ENCODE measurements at regions not wholly inside any gene's neighbourhood (a gene's known extent, or its start where the extent isn't known, plus 50 kb on each side); places are given as distances from the start of the nearest gene placed in this dataset.

- Histone ChIP-seq H3K4me2 (ENCODE audit: low read depth, low read length, poor library complexity, severe bottlenecking) (no peak overlapping the region), H3K36me3 (ENCODE audit: low read length) (no peaks in the 10 kb centered on the region), H3K4me3 (ENCODE audit: insufficient read depth, low read length, poor library complexity, severe bottlenecking) (no peak overlapping the region), H4K20me1 (ENCODE audit: low read depth, low read length) (no peaks in the 10 kb centered on the region), H3K9me2 (replicated peaks; ENCODE audit: insufficient read depth, low read length) (no peaks in the 10 kb centered on the region), H3K9ac (ENCODE audit: low read length) (no peak overlapping the region), H3F3A (ENCODE audit: insufficient read depth) (no peaks in the 10 kb centered on the region), H3K79me2 (ENCODE audit: insufficient read depth, low read length) (no peaks in the 10 kb centered on the region), H3K9me3 (ENCODE audit: insufficient read depth, low read length) (no peaks in the 10 kb centered on the region), H3K27ac (ENCODE audit: low read depth, low read length) (no peak overlapping the region), H2AFZ (ENCODE audit: low read depth, low read length, severe bottlenecking) (no peak overlapping the region), H3K27me3 (ENCODE audit: low read length) (no peaks in the 10 kb centered on the region)
- TF ChIP-seq EZH2phosphoT487 (conservative IDR thresholded peaks at IDR 0.05; ENCODE audit: low read length) (no peak), CTCF (IDR thresholded peaks at IDR 0.05; ENCODE audit: insufficient read depth, low read length, poor library complexity, severe bottlenecking) (no peak)
Observed at GRCh38 chr1:53401813-53402745, 57.1 kb upstream of the DMRTB1 start.

GRCh38 chr1:53402891-53403655, 56.1 kb upstream of the DMRTB1 start:
- Histone ChIP-seq H3K9ac (ENCODE audit: low read length) (no peak overlapping the region), H3K27me3 (ENCODE audit: low read length) (no peaks in the 10 kb centered on the region), H4K20me1 (ENCODE audit: low read depth, low read length) (no peaks in the 10 kb centered on the region), H3K79me2 (ENCODE audit: insufficient read depth, low read length) (no peaks in the 10 kb centered on the region), H3K4me2 (ENCODE audit: low read depth, low read length, poor library complexity, severe bottlenecking) (no peak overlapping the region), H3K4me3 (ENCODE audit: insufficient read depth, low read length, poor library complexity, severe bottlenecking) (no peak overlapping the region), H3K27ac (ENCODE audit: low read depth, low read length) (no peak overlapping the region), H2AFZ (ENCODE audit: low read depth, low read length, severe bottlenecking) (no peak overlapping the region), H3F3A (ENCODE audit: insufficient read depth) (no peaks in the 10 kb centered on the region), H3K9me3 (ENCODE audit: insufficient read depth, low read length) (no peaks in the 10 kb centered on the region), H3K9me2 (replicated peaks; ENCODE audit: insufficient read depth, low read length) (no peaks in the 10 kb centered on the region), H3K36me3 (ENCODE audit: low read length) (no peaks in the 10 kb centered on the region)
- no peak for TF ChIP-seq EZH2phosphoT487 (conservative IDR thresholded peaks at IDR 0.05; ENCODE audit: low read length)
- TF ChIP-seq CTCF (IDR thresholded peaks at IDR 0.05; ENCODE audit: insufficient read depth, low read length, poor library complexity, severe bottlenecking): no peak

- no peaks in the 10 kb centered on the region for H3K36me3 ChIP-seq (ENCODE audit: low read length)
- no peak overlapping the region for H2AFZ ChIP-seq (ENCODE audit: low read depth, low read length, severe bottlenecking)
- TF ChIP-seq CTCF (IDR thresholded peaks at IDR 0.05; ENCODE audit: insufficient read depth, low read length, poor library complexity, severe bottlenecking): no peak
- no peak for TF ChIP-seq EZH2phosphoT487 (conservative IDR thresholded peaks at IDR 0.05; ENCODE audit: low read length)
- H3K9me3 ChIP-seq (ENCODE audit: insufficient read depth, low read length): no peaks in the 10 kb centered on the region
- H4K20me1 ChIP-seq (ENCODE audit: low read depth, low read length): no peaks in the 10 kb centered on the region
- no peak overlapping the region for H3K9ac ChIP-seq (ENCODE audit: low read length)
- H3K9me2 ChIP-seq (replicated peaks; ENCODE audit: insufficient read depth, low read length): no peaks in the 10 kb centered on the region
- H3K27ac ChIP-seq (ENCODE audit: low read depth, low read length): no peak overlapping the region
- no peaks in the 10 kb centered on the region for H3K79me2 ChIP-seq (ENCODE audit: insufficient read depth, low read length)
- no peak overlapping the region for H3K4me2 ChIP-seq (ENCODE audit: low read depth, low read length, poor library complexity, severe bottlenecking)
- no peaks in the 10 kb centered on the region for H3F3A ChIP-seq (ENCODE audit: insufficient read depth)
- H3K4me3 ChIP-seq (ENCODE audit: insufficient read depth, low read length, poor library complexity, severe bottlenecking): no peak overlapping the region
- no peaks in the 10 kb centered on the region for H3K27me3 ChIP-seq (ENCODE audit: low read length)
Observed at GRCh38 chr1:53405737-53406136, 53.5 kb upstream of the DMRTB1 start.
